Psoas muscle (tissue), 7 donors: ENCODE measurements at regions not wholly inside any gene's neighbourhood (a gene's known extent, or its start where the extent isn't known, plus 50 kb on each side); places are given as distances from the start of the nearest gene placed in this dataset.

Experiments used
- ATAC-seq, 4 donors: fragments of 200-7000 bp; cut with Tn5 transposase; one replicate each; pipeline ENCODE4 v1.9.1; 2020; ENCODE audit warnings: moderate library complexity in 3 of 4, mild to moderate bottlenecking in 2 of 4
- DNase-seq, 2 donors: peaks; one replicate each; pipeline ENCODE4 v3.0.0-alpha.2; 2020
- H3K27ac ChIP-seq: fragments of 200-600 bp; one replicate; pipeline ENCODE4 v1.8.0; 2022
- H3K27me3 ChIP-seq, 3 donors: fragments of 200-600 bp in 1 of 3; one replicate each; pipeline versions ENCODE4 v1.6.1 to v1.8.0; 2013 to 2022; ENCODE audit warnings: low read length in 2 of 3, mild to moderate bottlenecking in 2 of 3, moderate library complexity in 1 of 3; ENCODE audit not compliant: insufficient read depth in 3 of 3
- H3K36me3 ChIP-seq, 2 donors: fragments of 200-600 bp in 1 of 2; one replicate each; pipeline versions ENCODE4 v1.6.1 to v1.8.0; 2013 to 2022; ENCODE audit warnings: low read depth in 1 of 2, mild to moderate bottlenecking in 1 of 2, moderate library complexity in 1 of 2; ENCODE audit not compliant: insufficient read depth in 1 of 2
- H3K4me1 ChIP-seq: fragments of 200-600 bp; one replicate; pipeline ENCODE4 v1.8.0; 2022
- H3K4me3 ChIP-seq: fragments of 200-600 bp; one replicate; pipeline ENCODE4 v1.8.0; 2022; ENCODE audit warnings: mild to moderate bottlenecking
- H3K9me3 ChIP-seq: fragments of 200-600 bp; one replicate; pipeline ENCODE4 v1.8.0; 2022
- WGBS, 3 donors: extraction: QIAGEN DNeasy Blood & Tissue Kit; methylation state at CpG; one replicate each; pipeline versions ENCODE4 v1.1.6 to v1.1.7; 2013; 5-methylcytosine and 5-hydroxymethylcytosine counted together
- intact Hi-C, 2 donors: fragments of 100-400 bp; cut with DNase I; formaldehyde crosslinking; loops; one replicate each; pipeline versions ENCODE4 v1.11.0 to v1.14.2; 2022
- TF ChIP-seq, protein P1 (sequence below): fragments of 200-600 bp; IDR thresholded peaks from one replicate; pipeline ENCODE4 v1.8.0; 2022; ENCODE audit warnings: antibody characterized with exemption
- donor health status: healthy with polysubstance abuse.
- donor health status: DM: no; HTN: no; CAD: no; lungs with moderate emphysema.
- donor health status: Bipolar disorder and iron deficiency.
- donor health status: healthy.
- donor health status: DM: yes; HTN: yes; CAD: no.
- donor health status: DM: no; HTN: no; CAD: no.
- donor health status: DM: yes; HTN: yes; CAD: no.

DNA sequence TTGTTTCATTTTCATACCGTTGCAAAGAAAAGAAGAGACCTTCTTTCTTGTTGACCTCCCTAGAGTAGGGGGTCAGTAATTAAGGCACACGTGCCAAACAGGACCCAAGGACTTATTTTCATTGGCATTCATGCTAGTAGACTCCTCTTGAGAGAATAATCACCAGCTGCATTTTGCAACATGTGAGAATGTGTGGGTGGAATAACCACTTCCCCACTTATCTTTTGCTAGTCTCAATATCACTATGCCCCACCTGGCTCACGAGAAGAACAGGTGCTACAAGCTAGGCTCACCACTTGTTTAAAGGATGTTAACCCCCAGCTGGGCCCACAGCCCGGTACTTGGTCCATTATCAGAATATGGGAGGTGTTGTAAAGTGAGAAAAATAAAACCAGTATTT, 460.7 kb upstream of the MEF2C start:
- 23 to 29% (median 28%) methylated on average over 4 of the region's 4 CpGs for WGBS, 3 donors
- intact Hi-C loops: no loop called here
- ATAC-seq (no peak), DNase-seq (no peak)
- Histone ChIP-seq H3K9me3 (no peaks in the 10 kb centered on the region), H3K27me3 (no peaks in the 10 kb centered on the region), H3K36me3 (no peaks in the 10 kb centered on the region), H3K4me3 (no peak overlapping the region), H3K27ac (no peak overlapping the region), H3K4me1 (no peaks in the 10 kb centered on the region)
- TF ChIP-seq, protein P1, sequence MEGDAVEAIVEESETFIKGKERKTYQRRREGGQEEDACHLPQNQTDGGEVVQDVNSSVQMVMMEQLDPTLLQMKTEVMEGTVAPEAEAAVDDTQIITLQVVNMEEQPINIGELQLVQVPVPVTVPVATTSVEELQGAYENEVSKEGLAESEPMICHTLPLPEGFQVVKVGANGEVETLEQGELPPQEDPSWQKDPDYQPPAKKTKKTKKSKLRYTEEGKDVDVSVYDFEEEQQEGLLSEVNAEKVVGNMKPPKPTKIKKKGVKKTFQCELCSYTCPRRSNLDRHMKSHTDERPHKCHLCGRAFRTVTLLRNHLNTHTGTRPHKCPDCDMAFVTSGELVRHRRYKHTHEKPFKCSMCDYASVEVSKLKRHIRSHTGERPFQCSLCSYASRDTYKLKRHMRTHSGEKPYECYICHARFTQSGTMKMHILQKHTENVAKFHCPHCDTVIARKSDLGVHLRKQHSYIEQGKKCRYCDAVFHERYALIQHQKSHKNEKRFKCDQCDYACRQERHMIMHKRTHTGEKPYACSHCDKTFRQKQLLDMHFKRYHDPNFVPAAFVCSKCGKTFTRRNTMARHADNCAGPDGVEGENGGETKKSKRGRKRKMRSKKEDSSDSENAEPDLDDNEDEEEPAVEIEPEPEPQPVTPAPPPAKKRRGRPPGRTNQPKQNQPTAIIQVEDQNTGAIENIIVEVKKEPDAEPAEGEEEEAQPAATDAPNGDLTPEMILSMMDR: no peak

DNA sequence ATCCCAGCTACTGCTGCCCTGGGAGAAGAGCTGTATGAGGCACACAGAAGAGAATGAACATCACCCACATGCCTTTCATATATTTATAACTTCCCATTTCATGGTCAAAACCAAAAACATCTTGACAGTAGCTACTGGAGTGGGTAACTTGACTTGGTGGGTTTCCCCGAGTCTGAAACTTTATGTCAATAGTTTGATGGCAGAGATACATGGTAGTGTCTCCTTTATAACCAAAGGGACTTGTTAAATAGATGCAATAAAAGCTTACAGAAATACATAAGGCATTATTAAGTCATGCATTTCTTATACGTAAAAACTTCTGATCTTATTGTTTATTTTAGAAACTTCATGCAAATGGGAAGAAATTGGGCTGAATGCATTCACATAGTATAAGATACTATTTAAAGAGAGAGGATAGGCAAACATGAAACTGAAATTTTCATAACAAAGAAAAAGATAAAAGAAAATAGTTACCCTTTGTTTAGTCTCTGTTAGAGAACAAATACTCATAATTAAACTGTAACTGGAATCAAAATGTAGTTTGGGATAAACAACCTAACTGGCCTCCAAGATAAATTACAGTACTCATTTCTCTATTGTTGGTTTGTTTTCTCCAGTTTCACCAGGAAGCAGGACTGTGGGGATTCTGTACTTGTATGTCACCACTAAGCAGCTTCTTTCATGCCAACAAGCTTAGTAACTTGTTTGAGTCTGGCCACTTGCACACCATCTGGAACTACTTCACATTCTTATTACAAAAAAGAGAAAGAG, 459.3 kb upstream of the MEF2C start:
- intact Hi-C loops: no loop called here
- Histone ChIP-seq H3K9me3 (no peaks in the 10 kb centered on the region), H3K27me3 (no peaks in the 10 kb centered on the region), H3K27ac (no peak overlapping the region), H3K4me1 (no peaks in the 10 kb centered on the region), H3K4me3 (no peak overlapping the region), H3K36me3 (no peaks in the 10 kb centered on the region)
- TF ChIP-seq, protein P1: no peak
- no peak for ATAC-seq
- DNase-seq: no peak
- WGBS, 3 donors: 89 to 95% (median 92%) methylated on average over 2 of the region's 2 CpGs

DNA sequence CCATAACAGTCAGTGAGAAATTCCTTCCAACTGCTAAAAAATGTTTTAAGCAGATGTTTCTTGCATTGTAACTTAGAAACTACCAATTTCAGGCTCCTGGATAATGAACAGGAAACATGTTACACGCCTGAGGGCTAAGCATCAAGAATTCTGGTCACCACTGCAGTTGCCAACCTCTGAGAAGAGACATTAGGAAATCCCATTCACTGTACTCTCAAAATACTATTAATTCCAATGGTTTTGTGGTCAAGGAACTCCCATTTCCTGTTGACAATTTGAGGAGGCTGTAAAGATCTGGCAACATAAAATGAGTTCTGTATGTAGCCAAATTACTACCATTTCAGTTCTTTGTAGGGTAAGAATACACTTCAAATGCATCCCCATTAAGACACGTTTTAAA, 456.0 kb upstream of the MEF2C start:
- TF ChIP-seq, protein P1: no peak
- DNase-seq (no peak), ATAC-seq (no peak)
- Histone ChIP-seq H3K4me3 (no peak overlapping the region), H3K9me3 (no peaks in the 10 kb centered on the region), H3K27me3 (no peaks in the 10 kb centered on the region), H3K4me1 (no peaks in the 10 kb centered on the region), H3K36me3 (no peaks in the 10 kb centered on the region), H3K27ac (no peak overlapping the region)
- 65 to 75% (median 66%) methylated on average over 2 of the region's 2 CpGs for WGBS, 3 donors
- intact Hi-C loops: no loop called here

DNA sequence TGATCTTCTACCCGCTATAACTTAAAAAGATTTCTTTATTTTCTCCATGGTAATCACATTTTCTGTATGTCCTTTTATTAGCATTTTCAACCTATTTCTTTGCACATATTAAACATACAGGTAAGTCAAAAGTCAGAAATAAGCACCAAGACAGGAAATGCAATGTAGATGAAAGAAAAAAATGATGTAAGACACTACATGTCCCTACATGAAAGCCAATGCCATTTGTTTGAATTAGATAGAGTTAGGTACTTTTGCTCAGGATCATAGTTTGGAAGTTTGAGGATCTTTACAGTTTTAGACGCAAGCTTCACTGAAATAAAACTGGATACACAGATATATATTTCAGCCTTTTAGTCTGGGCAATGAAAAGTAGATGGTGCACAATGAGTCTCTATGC, 453.1 kb upstream of the MEF2C start:
- DNase-seq (no peak), ATAC-seq (no peak)
- H3K27me3 ChIP-seq: no peaks in the 10 kb centered on the region
- H3K9me3 ChIP-seq: no peaks in the 10 kb centered on the region
- TF ChIP-seq, protein P1: no peak
- intact Hi-C loops: no loop called here
- WGBS, 3 donors: 95 to 98% (median 97%) methylated on average over 2 of the region's 2 CpGs
- no peak overlapping the region for H3K27ac ChIP-seq
- no peak overlapping the region for H3K4me3 ChIP-seq
- no peaks in the 10 kb centered on the region for H3K4me1 ChIP-seq
- H3K36me3 ChIP-seq: no peaks in the 10 kb centered on the region

DNA sequence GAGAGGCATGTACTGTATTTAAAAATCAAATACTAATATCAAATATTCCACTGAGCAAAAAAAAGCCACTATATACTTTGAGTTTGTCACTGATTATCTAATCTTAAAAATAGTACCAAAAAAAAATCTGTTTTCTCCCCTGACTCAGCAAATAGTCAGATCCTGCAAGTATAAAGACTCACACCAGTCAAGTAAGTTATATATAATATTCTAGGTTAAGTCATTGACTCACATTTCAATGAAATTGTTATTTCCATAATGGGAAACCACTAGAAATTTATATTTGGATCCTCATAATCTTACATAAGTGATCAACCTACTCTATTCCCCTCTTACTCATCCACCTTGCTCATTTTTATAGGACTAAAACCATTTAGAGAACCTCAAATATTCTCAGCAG, 447.2 kb upstream of the MEF2C start:
- Histone ChIP-seq H3K9me3 (no peaks in the 10 kb centered on the region), H3K36me3 (no peaks in the 10 kb centered on the region), H3K27ac (no peak overlapping the region), H3K4me1 (no peaks in the 10 kb centered on the region), H3K4me3 (no peak overlapping the region), H3K27me3 (no peaks in the 10 kb centered on the region)
- no peak for DNase-seq
- TF ChIP-seq, protein P1: no peak
- intact Hi-C loops: no loop called here
- no peak for ATAC-seq
